NOMO-1 treated with DMSO at 0.1 percent for 48 hours (cell line): ENCODE measurements at regions not wholly inside any gene's neighbourhood (a gene's known extent, or its start where the extent isn't known, plus 50 kb on each side); places are given as distances from the start of the nearest gene placed in this dataset.

ENCODE experiments used
- DNase-seq: peaks from one replicate; lab custom pipeline; 2025; ENCODE audit not compliant: unreplicated experiment; lab: John Stamatoyannopoulos, UW

DNA sequence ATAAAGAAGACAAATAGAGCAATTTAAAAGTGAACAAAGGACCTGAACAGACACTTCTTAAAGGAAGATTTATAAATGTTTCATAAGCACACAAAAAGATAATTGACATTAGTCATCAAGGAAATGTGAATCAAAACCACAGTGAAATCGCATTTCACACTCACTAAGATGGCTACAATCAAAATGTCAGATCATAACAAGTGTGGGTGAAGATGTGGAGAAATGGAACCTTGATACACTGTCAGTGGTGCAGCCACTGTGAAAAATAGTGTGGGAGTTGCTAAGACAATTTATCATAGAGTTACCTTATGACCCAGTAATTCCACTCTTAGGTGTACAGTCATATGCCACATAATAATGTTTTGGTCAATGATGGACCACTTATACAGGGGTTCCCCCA lies 54.5 kb upstream of the HTR4 start:
- DNase-seq: no peak

GRCh38 chr5:148711961-148712360 lies 57.6 kb upstream of the HTR4 start:
- no peak for DNase-seq

DNA sequence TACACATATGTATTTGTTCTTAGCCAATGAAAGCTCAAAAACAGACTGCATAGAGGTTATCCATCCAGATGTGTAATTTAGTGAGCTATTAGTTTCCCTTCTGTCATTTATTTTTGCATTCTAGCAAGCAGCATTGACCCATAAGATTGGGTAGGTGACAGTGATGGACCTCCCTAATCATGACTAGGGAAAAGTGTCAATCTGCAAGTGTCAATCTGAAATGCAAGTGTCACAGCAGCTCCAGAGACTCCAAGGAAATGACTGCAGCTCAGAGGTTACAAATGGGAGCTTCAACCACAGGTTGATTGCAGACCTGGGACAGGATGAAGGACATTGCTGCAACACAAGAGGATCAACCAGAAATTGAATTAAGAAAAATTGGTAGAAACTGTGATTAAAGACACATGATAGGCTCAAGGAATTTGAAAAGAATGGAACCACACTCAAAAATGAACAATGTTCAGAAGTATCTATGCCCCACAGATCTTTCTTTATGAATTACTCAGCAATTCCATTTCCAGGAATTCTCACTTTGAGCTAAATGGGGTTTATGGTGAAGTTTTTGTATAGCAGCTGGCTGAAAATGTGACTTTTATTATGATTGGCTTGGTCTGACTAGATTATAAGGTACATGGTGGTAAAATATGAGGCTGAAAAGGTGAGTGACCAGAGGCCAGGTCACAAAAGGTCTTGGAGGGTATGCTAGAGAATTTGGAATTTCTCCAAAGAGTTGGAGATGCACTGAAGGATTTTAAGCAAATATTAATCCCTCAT lies 59.6 kb upstream of the HTR4 start:
- DNase-seq: no peak

DNA sequence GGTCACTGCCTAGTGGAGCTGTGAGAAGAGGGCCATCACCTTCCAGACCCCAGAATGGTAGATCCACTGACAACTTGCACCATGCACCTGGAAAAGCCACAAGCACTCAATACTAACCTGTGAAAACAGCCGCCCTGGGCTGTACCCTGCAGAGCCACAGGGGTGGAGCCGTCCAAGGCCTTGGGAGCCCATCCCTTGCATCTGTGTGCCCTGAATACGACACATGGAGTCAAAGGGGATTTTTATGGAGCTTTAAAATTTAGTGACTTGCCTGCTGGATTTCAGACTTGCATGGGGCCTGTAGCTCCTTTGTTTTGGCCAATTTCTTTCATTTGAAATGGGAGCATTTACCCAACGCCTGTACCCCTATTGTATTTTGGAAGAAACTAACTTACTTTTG lies 62.4 kb upstream of the HTR4 start:
- no peak for DNase-seq

DNA sequence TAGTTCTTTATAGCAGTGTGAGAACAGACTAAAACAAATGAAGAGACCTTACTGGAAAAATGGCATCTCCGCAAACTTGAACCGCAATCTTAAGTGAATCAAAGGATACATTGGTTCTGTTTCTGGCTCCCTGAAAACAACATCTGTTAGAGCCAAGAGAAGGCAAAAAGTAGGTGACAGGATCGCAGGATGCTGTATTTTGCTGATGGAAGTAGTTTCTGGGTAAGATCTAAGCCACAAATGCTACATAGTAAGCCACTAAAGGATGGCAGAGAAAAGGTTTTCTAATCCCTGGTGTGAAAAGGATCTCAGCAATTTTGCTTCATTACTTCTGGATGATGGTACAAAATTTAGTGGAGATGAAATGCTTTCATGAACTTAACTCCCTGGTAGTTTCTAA lies 63.3 kb upstream of the HTR4 start:
- DNase-seq: no peak

DNA sequence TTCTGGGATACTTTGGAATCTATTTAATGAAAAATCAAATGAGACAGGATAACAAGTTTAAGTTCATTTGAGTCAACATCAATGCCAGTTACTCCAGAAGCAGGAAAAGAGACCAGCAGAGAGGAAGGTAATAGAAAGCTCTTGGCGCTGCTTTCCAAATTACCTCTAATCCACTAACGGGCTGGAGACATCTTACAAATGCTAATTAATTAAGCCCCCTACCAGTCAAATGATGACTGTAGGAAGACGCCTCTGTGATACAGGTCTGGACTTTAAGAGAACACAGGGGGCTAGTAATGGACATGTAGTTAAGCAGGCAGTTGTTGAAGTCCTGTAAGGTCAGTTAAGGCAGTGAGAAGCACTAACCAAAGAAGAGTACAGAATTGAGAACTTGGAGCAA lies 65.3 kb upstream of the HTR4 start:
- no peak for DNase-seq

- no peak for DNase-seq
Observed at GRCh38 chr5:148720257-148720656, 65.9 kb upstream of the HTR4 start.

DNA sequence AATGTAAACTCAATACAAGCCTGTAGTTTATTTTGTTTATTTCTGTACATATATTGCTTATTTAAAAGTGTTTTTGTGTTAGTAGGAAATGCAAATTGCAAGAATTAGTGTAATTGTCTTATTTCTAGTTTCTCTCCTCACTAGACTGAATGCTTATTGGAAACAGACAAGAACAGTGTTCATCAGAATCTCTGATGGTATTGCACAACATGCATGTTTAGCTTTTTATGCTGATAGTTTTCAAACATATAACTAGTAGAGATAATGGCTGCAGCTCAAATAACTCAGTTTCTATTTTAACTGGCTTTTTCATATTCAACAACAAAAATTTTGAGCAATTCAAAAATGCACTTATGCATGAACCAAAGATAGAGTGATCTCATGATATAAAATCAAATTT lies 68.8 kb upstream of the HTR4 start:
- no peak for DNase-seq

DNA sequence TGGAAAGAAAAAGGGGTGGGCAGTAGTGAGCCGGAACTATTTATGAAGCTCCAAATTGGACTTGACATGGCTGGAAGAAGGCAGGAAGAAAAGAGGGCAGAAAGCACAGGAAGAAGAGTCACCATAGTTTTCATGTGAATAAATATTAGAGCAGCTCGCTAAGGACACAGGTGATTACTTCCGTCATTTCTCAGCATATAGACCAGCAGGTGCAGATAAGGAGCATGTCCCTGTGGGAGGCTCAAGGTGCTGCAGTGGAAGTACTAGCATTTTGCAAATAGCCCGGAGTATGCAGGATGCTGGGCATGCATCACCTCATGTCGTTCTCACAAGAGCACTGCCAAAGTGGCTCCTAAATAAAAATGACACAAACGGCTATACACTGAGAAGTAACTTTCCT lies 71.3 kb upstream of the HTR4 start:
- no peak for DNase-seq

DNA sequence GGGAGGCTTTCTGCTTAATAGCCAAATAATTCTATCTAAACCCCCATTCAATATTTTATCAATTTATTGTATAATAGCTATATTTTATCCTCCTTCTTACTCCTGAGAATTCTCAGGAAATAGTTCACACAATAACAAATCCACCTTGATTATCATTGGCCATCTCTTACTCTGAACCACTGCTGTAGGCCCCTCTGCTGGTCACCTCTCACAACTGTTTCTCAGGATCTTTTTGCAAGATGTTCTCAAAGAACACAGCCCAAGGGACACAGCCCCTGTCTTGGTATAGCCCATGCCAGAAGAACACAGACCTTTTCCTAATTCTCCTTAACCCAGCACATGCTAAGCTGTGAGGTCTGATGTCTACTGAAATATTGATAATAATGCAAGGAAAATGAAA lies 74.9 kb upstream of the HTR4 start:
- DNase-seq: no peak

DNA sequence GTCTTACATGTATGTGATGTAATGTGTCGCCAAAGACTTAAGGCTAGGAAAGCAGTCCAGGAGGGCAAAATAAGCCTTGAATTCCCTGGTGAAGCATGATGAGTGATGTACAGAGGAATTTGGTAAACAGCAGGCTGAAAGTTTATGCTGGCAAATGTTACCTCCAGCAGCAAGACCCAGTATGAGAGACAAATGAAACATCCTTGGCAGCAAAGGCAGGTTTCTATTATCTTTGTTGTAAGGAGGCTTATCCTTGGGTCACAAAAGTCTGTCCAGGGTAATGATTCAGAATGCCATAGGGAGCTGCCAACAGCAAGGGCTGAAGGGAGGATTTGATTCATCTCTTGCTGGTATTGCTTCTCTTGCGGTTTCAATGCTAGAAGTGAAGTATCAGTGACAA lies 75.9 kb upstream of the HTR4 start:
- DNase-seq: no peak

DNA sequence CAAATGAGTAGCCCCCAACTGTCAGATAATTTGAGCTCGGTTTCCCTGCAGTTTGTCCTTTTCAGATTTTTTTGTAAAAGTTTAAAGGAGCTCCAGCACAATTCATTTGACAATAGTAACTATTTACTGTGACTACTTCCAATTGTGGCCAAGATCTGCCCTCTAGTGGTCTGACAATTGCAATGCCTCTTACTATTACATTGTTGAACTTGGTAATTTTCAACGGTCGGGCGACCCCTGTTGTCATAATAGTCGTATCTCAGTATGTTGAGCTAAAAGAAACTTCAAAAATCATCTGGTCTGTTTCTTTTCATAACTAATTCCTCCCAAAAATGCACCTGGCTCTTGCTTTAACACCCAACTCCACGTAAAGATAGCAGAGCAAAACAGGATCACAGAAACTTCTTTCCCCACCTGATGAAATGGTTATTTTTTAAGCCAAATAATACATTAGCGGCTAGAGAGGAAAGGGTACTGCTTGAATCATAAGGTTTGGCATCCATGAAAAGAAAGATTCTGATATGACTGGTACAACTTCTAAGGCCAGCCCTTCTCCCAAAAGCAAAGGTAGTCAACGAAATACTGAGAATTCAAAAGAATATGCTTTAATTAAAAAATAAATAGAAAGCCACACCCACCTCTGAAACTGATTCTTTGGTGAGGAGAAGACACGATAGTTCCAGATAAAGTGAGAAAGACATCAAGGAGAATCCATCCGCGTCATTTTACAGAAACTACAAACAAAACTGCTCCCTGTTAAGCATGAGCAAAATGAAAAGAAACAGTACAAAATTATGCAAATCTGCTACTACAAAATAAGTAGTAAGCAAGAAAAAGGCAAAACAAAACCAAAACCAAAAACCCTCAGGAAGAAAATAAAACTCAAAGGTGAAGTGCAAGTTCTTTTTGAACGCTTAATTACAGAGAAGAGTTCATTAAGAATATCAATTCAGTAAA lies 76.9 kb upstream of the HTR4 start:
- DNase-seq: peak; percentile 90

DNA sequence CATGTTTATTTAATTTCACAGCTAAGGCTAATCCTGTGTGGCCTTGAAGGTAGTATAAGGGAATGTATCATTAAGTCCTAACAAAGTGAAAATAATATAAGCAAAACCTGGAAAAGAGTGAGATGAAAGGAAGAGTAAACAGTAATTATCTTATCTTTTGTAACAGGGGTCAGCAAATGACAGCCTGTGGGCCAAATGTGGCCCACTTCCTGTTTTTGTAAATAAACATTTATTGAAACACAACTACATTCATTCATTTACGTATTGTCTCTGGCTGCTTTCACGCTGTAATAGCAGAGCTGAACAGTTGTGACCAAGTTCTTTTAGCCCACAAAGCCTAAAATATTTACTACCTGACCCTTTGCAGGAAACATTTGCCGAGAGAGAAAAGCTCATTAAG lies 78.4 kb upstream of the HTR4 start:
- no peak for DNase-seq

DNA sequence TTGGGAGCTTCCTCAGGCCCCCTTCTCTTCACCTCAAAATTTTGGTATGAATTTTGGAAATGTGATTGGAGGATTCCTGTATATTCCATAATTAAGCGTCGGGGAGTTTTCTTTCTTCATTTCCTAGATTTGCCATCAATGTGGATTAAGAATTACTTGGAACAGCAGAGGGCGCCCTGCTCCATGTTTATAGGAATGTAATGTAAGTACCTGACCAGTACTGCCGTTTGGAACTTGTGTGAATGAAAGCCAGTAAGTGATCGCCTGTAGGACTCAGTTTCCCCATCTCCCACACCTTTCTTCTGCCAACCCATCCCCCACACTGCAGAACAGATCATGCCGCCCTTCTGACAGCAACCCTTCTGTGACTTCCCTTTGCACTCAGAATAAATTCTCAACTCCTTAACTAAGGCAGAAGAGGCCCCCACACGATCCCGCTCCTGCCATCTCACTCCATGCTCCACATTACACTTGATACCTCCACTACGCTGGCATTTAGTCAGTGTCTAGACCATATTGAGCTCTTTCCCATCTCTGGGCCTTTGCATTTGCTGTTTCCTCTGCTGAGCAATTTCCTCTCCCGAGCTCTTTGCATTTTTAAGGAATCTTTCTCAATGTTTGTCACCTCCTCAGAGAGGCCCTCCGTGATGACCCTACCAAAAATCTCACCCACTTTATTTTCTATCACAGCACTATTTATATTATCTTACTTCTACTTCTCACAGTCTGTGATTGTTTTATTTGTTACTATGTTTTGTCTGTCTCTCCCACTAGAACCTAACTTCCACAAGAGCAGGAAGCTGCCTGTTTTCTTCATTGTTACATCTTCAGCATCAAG lies 79.5 kb upstream of the HTR4 start:
- peak; percentile 63 for DNase-seq

GRCh38 chr5:148734518-148734917 lies 80.2 kb upstream of the HTR4 start:
- DNase-seq: no peak

DNA sequence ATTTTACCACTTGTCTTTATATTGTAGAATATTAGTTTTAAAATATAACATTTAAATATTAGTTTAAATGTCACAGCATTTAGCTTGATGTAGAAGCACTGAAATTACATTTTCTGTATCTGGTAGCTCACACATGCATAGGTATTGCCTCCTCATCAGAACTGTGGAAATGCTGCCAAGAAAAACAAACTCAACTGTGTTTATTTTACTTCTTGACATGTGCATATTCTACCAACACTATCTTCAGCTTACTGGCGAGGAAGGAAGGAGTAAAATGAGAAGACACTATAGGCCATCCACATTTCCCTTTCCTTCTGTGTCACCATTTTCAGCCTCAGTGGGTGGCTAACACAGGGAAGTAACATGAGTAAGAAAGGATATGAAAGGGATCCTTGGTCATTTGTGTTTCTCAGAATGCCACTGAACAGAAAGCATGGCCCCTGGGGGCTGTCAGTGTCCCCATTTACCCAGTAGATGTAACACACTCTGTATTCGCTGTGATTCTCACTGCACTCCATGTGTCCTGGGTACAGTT lies 81.0 kb upstream of the HTR4 start:
- DNase-seq: no peak

DNA sequence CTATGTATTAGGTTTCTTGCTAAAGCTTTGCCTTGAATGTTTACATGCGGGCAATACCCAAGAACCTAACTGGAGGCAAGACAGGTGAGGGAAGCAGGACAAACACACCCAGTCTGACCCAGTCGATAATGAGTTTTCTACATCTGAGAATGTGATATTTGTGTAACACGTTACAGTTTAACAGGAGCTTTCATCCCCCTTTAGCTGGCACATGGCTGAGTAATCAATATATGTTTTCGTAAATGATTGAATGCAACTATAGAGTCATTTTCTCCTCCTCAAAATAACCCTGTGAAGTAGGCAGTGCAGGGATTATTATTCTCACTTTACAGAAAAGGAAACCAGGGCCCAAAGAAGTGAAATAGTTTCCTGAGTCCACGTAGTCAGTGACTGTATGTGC lies 84.7 kb upstream of the HTR4 start:
- no peak for DNase-seq

DNA sequence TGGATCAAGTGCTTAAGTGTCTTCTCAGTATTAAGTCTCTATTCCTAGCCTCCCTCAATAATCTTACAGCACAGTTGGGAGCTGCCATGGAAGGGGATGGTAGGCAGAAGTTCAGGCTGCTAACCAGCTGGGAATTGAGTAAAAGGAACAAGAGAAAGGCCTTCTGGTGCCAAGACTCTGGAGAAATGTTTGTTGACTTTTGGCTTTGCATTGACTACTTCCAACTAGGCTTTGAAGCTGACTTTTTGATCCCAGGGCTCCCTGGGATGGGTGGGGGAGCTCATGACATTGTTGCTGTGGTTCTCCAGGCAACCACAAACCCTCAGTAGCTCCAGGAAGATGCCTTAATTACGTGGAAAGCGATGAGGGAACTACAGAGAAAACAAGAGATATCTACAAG lies 85.2 kb upstream of the HTR4 start:
- DNase-seq: no peak

GRCh38 chr5:148740079-148740858 lies 85.9 kb upstream of the HTR4 start:
- DNase-seq: peak; percentile 77

- DNase-seq: peak; percentile 73
Observed at GRCh38 chr5:148740966-148741742, 85.3 kb upstream of the ADRB2 start.
